GM19023 (cell line): ENCODE measurements at regions not wholly inside any gene's neighbourhood (a gene's known extent, or its start where the extent isn't known, plus 50 kb on each side); places are given as distances from the start of the nearest gene placed in this dataset.
"Not testable (repeated sequence)": the region's sequence is repeated elsewhere in the genome, so short reads cannot be mapped to it uniquely, and the experiment has no call there.

Experiments used
- ATAC-seq: cut with Tn5 transposase; IDR thresholded peaks from one replicate; pipeline ENCODE4 v1.9.1; 2021; ENCODE audit warnings: mild to moderate bottlenecking, moderate library complexity; ENCODE audit not compliant: unreplicated experiment

GRCh38 chr9:108056805-108057386 is 567.3 kb upstream of the KLF4 start:
- no peak for ATAC-seq

- no peak for ATAC-seq
Measured at GRCh38 chr9:108056084-108056804, 566.7 kb upstream of the KLF4 start.

DNA sequence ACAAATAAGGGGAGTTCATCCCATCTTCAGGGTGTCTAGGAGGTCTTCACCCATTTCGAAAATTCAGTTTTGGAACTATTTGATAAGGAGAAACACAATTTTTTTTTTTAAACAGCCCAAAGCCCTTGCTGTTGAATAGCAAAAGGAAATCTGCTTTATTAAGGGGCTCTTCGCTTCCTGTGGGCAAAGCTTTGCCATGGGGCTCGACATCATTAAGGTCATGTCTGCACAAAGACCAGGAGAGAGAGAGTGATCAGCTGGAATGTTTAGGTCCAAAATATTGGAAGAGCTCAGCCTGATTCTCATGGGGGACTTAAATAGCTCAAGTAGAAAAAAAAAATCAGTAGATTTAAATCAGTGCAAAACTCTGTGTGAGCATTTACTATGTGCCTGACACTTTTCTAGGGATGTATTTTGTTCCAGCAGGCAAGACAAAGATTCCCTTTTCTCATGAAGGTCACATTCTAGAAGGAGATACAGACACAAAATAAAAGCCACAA is 564.6 kb upstream of the KLF4 start:
- ATAC-seq, result no peak

- no peak for ATAC-seq
Measured at GRCh38 chr9:108053555-108054061, 564.0 kb upstream of the KLF4 start.

DNA sequence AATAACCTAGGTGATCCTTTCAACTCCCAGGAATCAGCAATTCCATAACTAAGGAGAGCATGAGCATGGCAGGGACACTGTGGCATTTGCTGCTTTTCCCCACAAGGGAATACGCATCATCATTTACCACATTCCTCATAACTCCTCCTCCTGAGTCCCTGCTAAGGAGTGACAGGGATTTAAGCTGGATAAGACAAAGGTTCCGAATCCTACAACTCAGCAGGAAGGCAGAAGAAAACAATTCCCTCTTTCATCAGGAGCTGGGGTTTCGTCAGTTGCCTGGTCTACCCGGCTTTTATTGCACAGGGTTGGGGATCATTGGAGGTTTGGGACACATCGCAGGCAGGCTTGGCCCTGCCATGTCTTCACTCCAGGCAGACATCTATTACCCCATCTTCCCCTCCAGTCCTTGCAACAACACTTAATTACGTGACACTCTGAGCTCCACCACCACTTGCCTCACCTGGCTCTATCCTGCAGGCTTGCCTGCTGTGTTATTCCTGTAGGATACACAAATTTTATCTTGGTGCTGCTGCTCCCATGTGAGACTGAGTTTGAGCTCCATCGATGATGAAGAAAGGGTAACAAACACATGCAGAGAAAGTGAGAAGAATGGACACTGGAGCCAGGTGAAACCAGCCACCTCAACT is 563.0 kb upstream of the KLF4 start:
- ATAC-seq, result no peak

DNA sequence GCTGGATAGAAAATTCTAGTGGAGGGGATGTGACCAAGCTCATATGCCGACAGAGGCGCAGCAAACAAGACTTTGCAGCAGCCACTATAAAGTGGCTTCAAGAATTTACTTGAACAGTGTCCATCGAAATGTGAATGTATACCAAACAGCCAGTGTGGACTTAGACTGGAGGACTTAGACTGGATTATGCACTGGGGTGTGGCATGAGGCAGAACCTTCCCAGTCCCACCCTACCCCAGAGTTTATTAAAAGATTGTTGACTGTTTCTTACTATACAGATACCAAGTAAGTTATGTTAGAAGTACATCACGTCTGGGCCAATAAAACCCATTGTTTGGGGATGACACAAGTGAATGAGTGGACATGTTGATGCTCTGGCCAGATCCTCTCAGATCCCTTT is 561.3 kb upstream of the KLF4 start:
- ATAC-seq, result no peak

DNA sequence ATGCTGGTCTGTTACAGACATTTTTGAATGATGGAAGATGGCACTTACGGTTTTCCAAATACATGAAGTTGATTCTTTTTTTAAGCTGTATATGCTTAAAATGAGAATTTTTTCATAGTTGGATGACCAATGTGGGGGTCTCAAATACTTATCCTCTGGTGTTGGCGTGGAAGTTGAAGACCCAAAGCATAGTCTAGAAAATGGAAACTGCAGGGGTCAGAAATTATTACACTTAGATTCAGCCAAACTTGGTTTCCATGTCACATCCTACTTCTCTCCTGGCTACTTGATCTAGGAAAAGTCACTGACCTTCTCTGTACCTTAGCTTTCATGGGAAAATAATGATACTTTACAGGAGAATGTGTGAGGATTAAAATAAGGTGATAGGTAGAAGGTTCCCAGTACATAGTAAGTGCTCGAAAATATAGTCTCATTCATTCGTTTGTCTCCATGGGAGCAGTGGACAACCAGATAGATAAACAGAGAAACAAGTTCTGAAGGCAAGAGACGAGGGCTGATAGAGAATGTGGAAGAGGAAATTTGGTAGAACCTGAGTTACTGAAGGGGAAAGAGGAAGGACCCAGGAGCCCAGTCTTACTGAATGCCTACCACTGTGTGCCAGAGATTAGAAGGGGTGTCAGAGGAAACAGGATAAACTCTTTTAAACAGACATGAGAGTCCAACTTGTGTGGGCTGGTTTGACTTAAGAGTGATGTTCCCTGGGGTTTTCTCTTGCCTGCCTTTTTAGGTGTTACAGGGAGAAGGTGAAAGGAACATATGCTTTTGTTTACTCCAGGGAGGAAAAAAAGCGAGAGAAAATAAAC is 560.3 kb upstream of the KLF4 start:
- ATAC-seq, result no peak

- no peak for ATAC-seq
Measured at GRCh38 chr9:108049026-108049607, 559.5 kb upstream of the KLF4 start.

DNA sequence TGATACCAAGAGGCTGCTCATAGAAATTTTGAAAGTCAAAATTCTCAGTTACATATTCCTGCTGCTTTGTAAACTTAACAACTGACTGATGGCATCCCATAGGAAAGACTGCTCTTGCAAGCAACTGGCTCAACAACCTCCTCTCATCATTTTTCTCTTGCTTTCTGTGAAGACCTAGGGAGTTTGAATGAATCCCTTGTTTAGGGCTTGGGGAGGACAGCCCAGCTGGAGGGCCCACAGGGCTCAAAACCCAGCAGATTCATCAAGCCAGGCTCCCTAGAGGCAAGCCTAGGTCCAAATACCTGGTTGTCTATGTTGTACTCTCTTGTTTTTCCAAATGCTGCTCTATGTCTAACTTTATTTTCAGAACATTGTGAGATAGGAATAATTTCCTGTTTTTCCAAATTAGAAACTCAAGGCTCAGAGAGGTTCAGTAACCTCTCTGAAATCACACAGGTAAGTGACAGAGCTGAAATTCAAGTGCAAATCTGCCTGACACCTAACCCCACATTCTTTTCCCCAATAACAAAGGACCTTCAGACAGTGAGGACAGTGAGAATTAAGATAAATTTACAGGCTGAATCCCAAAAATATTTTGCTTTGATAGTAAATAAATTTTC is 558.9 kb upstream of the KLF4 start:
- ATAC-seq, result no peak

GRCh38 chr9:108047777-108048176 is 558.2 kb upstream of the KLF4 start:
- not testable (repeated sequence) for ATAC-seq

GRCh38 chr9:108047264-108047663 is 557.7 kb upstream of the KLF4 start:
- ATAC-seq, result no peak

- ATAC-seq, result no peak
Measured at GRCh38 chr9:108045851-108046250, 556.3 kb upstream of the KLF4 start.

DNA sequence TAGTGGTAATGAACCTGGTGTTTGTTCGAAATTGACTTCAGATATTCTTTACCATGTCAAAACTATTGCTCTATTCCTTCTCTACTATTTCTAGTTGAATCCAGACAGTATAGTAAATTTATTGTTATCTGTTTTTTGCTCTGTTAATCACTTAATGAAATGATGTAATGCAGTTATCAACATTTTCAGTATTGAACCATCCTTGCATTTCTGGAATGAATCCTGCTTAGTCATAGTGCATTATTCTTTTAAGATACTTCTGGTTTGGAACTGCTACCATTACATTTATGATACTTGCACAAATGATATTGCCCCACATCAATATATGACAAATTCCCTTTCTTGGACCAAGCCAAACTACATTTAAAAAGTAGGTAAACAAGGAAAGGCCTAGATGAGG is 554.0 kb upstream of the KLF4 start:
- ATAC-seq, result no peak

GRCh38 chr9:108041551-108041950 is 552.0 kb upstream of the KLF4 start:
- ATAC-seq, result no peak

- no peak for ATAC-seq
Measured at GRCh38 chr9:108040783-108041182, 551.2 kb upstream of the KLF4 start.

DNA sequence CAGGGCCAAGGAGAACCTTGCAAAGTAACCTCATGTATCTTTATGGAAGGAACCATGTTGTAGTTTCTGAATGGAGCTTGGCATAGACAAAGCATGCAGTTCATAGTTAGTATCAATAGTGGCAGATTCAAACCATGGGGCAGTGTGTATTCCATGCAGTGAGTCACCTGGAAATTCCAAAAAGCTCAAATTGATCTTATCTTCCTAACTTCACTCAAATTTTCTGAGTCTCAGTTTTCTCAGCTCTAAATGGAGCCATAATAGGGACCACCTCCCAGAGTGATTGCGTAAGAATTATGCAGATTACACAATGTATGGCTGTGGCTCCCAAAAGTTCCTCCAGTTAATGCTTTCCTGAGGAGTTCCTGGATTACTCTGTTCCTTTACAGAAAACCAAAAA is 549.9 kb upstream of the KLF4 start:
- ATAC-seq, result no peak

GRCh38 chr9:108039012-108039411 is 549.4 kb upstream of the KLF4 start:
- no peak for ATAC-seq

- no peak for ATAC-seq
Measured at GRCh38 chr9:108035487-108035886, 545.9 kb upstream of the KLF4 start.

DNA sequence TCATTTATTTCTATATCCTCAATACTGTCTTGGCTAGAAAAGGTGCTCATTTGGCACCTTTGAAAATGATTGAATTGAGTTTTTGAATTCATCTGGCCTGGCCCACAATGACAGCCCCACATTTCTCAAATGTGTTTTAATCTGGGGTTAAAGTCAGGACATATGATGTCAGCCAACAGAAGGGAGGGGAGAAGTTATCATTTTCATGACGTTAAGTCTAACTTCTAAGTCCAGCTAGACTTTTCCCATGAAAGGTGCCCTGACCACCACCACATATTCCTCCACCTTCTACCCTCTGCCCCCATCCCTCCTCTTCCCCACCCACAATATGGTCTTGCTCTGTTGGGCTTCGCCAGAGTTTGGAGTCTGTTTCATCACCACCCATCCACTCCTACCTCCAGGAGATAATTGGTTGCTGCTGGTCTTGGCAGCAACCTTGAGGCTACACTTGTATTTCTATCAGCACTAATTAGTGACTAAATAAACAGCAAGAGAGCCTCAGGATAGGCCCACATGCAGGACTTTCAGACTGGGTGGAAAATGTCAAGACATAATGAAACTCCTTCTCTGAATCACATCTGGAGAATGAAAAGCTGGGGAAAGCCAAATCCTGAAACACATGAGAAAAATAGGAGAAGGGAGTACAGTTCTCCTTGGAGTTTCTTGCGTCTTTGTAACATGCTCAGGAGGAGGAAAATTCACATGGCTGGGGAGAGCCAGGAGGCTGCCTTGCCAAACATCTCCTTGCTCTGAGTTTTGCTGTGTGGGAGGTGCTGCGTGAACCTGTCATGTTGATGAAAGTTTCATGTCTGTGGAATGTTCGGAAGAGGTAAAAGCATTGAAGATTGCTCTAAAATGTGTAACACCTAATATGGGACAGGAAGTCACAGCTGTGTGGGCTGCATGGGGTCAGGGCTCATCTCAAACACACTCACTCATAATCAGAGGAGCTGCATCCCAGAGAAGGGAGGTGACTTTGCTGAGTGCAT is 544.7 kb upstream of the KLF4 start:
- no peak for ATAC-seq
